B cell (primary cell): ENCODE measurements at regions not wholly inside any gene's neighbourhood (a gene's known extent, or its start where the extent isn't known, plus 50 kb on each side); places are given as distances from the start of the nearest gene placed in this dataset.

Source experiments
- ATAC-seq: fragments of 200-7000 bp; cut with Tn5 transposase; one replicate; pipeline ENCODE4 v1.10.0; 2021; ENCODE audit warnings: low read depth, mild to moderate bottlenecking, moderate number of reproducible peaks, moderate library complexity
- CTCF ChIA-PET: fragments of 350-600 bp; sonication (Branson Sonifier 250); formaldehyde crosslinking; loops from one replicate; lab custom pipeline; 2021; ENCODE audit warnings: antibody characterized with exemption, inconsistent platforms; lab: Charles Lee
- POLR2A ChIA-PET: fragments of 350-600 bp; sonication (Branson Sonifier 250); formaldehyde crosslinking; loops from one replicate; lab custom pipeline; 2021; ENCODE audit warnings: antibody characterized with exemption; lab: Charles Lee
- DNase-seq: peaks from one replicate; pipeline ENCODE4 v3.0.0; 2013
- H2AFZ ChIP-seq: 2 replicates; pipeline ENCODE4 v1.6.1; 2012; ENCODE audit warnings: mild to moderate bottlenecking, low read depth, low read length; ENCODE audit not compliant: insufficient read depth, poor library complexity, severe bottlenecking
- H3K27ac ChIP-seq, 2 donors: 1 replicate in 1 of 2; 2 replicates in 1 of 2; pipeline ENCODE4 v1.5.1; 2012 to 2013; ENCODE audit warnings: low read length in 2 of 2, mild to moderate bottlenecking in 2 of 2, moderate library complexity in 1 of 2
- H3K27me3 ChIP-seq, 4 experiments: fragments of 200-600 bp in 1 of 4; sonication (generic) in 1 of 4; replicated peaks in 1 of 4; 1 replicate in 2 of 4; 2 replicates in 2 of 4; pipeline versions ENCODE4 v1.6.1 to v1.7.0; 2013 to 2016; ENCODE audit warnings: low read length in 3 of 4, mild to moderate bottlenecking in 2 of 4, mixed read lengths in 1 of 4, moderate library complexity in 1 of 4; ENCODE audit not compliant: insufficient read depth in 4 of 4, control insufficient read depth in 3 of 4; ENCODE audit errors: control extremely low read depth in 1 of 4
- H3K36me3 ChIP-seq, 2 experiments: replicated peaks in 1 of 2; 1 replicate in 1 of 2; 2 replicates in 1 of 2; pipeline versions ENCODE4 v1.6.1 to v1.7.1; 2013; ENCODE audit warnings: low read length in 1 of 2; ENCODE audit not compliant: insufficient read depth in 2 of 2, control insufficient read depth in 1 of 2; ENCODE audit errors: control extremely low read depth in 1 of 2, extremely low read depth in 1 of 2
- H3K4me1 ChIP-seq, 2 donors: fragments of 200-600 bp in 1 of 2; sonication (generic) in 1 of 2; 1 replicate in 1 of 2; 2 replicates in 1 of 2; pipeline versions ENCODE4 v1.5.1 to v1.6.1; 2013 to 2017; ENCODE audit warnings: low read length in 2 of 2; ENCODE audit not compliant: control insufficient read depth in 2 of 2, insufficient read depth in 2 of 2
- H3K4me2 ChIP-seq: replicated peaks from 2 replicates; pipeline ENCODE3; 2012; ENCODE audit warnings: mild to moderate bottlenecking, low read depth, low read length; ENCODE audit not compliant: poor library complexity, severe bottlenecking
- H3K4me3 ChIP-seq, 5 experiments: fragments of 200-600 bp in 1 of 5; sonication (generic) in 1 of 5; 1 replicate in 3 of 5; 2 replicates in 2 of 5; pipeline versions ENCODE4 v1.5.1 to v1.7.0; 2011 to 2016; ENCODE audit warnings: low read length in 4 of 5, mild to moderate bottlenecking in 4 of 5, low read depth in 2 of 5, control low read depth in 1 of 5, moderate library complexity in 1 of 5; ENCODE audit not compliant: insufficient read depth in 1 of 5; ENCODE audit errors: control extremely low read depth in 1 of 5, extremely low read depth in 1 of 5
- H3K79me2 ChIP-seq: fragments of 200-600 bp; sonication (generic); one replicate; pipeline ENCODE4 v1.6.0; 2016; ENCODE audit warnings: low read length; ENCODE audit not compliant: control insufficient read depth, insufficient read depth
- H3K9ac ChIP-seq: fragments of 200-600 bp; sonication (generic); 2 replicates; pipeline ENCODE4 v1.6.1; 2017; ENCODE audit warnings: mild to moderate bottlenecking, low read length, moderate library complexity
- H3K9me3 ChIP-seq, 3 donors: one replicate each; pipeline versions ENCODE4 v1.6.1 to v1.7.1; 2013; ENCODE audit warnings: low read length in 2 of 3; ENCODE audit not compliant: control insufficient read depth in 2 of 3, insufficient read depth in 1 of 3; ENCODE audit errors: control extremely low read depth in 1 of 3
- H4K20me1 ChIP-seq: 2 replicates; pipeline ENCODE4 v1.6.0; 2012; ENCODE audit warnings: mild to moderate bottlenecking, low read length; ENCODE audit not compliant: insufficient read depth, control insufficient read depth, poor library complexity, severe bottlenecking
- H3K27ac Mint-ChIP-seq: one replicate; pipeline ENCODE4 v1.8.0; 2021; ENCODE audit warnings: mixed read lengths
- H3K27me3 Mint-ChIP-seq: one replicate; pipeline ENCODE4 v1.8.0; 2021; ENCODE audit warnings: mixed read lengths
- H3K4me1 Mint-ChIP-seq: one replicate; pipeline ENCODE4 v1.8.0; 2021; ENCODE audit warnings: mixed read lengths
- H3K4me3 Mint-ChIP-seq: one replicate; pipeline ENCODE4 v1.8.0; 2021; ENCODE audit warnings: mixed read lengths
- H3K9me3 Mint-ChIP-seq: one replicate; pipeline ENCODE4 v1.8.0; 2022; ENCODE audit warnings: mixed read lengths; ENCODE audit not compliant: insufficient read depth
- EZH2 ChIP-seq: IDR thresholded peaks from 2 replicates; pipeline ENCODE4 v1.6.1; 2012; ENCODE audit warnings: borderline replicate concordance, low read depth, mild to moderate bottlenecking, moderate library complexity, low read length; ENCODE audit not compliant: insufficient read depth, poor library complexity, severe bottlenecking
- WGBS: methylation state at CpG from one replicate; pipeline ENCODE4 v1.1.5; 2013; ENCODE audit warnings: missing lambda C conversion rate; ENCODE audit not compliant: insufficient coverage; 5-methylcytosine and 5-hydroxymethylcytosine counted together
- intact Hi-C: fragments of 100-400 bp; cut with micrococcal nuclease; formaldehyde crosslinking; loops from one replicate; pipeline ENCODE4 v1.10.0; 2022
- TF ChIP-seq, protein P1 (sequence below): fragments of 200-600 bp; IDR thresholded peaks from one replicate; pipeline ENCODE4 v1.8.0; 2022; ENCODE audit warnings: antibody characterized with exemption, mild to moderate bottlenecking

GRCh38 chr14:25246751-25247150, 196.8 kb upstream of the STXBP6 start:
- intact Hi-C loops = no loop called here
- ChIA-PET POLR2A (no interaction called here), CTCF (no interaction called here)
- Mint-ChIP-seq H3K9me3 (no peaks in the 10 kb centered on the region), H3K4me1 (no peaks in the 10 kb centered on the region), H3K27ac (no peak overlapping the region), H3K4me3 (no peak overlapping the region), H3K27me3 (no peaks in the 10 kb centered on the region)
- no peaks in the 10 kb centered on the region for H4K20me1 ChIP-seq
- H3K79me2 ChIP-seq = no peaks in the 10 kb centered on the region
- no peak for TF ChIP-seq EZH2
- TF ChIP-seq, protein P1, sequence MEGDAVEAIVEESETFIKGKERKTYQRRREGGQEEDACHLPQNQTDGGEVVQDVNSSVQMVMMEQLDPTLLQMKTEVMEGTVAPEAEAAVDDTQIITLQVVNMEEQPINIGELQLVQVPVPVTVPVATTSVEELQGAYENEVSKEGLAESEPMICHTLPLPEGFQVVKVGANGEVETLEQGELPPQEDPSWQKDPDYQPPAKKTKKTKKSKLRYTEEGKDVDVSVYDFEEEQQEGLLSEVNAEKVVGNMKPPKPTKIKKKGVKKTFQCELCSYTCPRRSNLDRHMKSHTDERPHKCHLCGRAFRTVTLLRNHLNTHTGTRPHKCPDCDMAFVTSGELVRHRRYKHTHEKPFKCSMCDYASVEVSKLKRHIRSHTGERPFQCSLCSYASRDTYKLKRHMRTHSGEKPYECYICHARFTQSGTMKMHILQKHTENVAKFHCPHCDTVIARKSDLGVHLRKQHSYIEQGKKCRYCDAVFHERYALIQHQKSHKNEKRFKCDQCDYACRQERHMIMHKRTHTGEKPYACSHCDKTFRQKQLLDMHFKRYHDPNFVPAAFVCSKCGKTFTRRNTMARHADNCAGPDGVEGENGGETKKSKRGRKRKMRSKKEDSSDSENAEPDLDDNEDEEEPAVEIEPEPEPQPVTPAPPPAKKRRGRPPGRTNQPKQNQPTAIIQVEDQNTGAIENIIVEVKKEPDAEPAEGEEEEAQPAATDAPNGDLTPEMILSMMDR = no peak
- no peaks in the 10 kb centered on the region for H3K4me1 ChIP-seq
- DNase-seq = no peak
- peaks cover 0 to 7% (median 0%) of the 10 kb centered on the region in 3 donors for H3K9me3 ChIP-seq
- no peak overlapping the region for H3K4me3 ChIP-seq
- WGBS = 100% methylated on average over 2 of the region's 2 CpGs
- no peak overlapping the region for H3K27ac ChIP-seq
- ATAC-seq = no peak
- no peaks in the 10 kb centered on the region for H3K36me3 ChIP-seq
- no peaks in the 10 kb centered on the region for H3K27me3 ChIP-seq
- H3K9ac ChIP-seq = no peak overlapping the region
- no peak overlapping the region for H2AFZ ChIP-seq
- H3K4me2 ChIP-seq = no peak overlapping the region

DNA sequence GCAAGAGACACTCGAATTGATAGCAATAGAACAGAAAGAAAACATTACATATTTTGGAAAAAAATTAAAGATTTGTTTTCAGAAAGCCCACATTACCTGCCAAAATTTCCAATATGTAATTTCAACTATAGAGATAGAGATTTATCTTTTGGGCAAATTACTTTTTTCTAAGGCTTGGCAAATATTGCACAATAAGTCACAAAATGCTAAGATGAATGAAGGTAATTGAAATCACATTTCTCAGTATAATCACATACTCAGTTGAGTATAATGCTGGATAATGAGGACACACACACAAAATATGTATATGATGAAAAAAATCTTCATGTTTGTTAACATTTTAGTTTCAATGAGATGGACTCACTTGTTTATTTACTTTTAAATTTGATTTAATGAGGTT, 189.2 kb upstream of the STXBP6 start:
- intact Hi-C loops = no loop called here
- Histone ChIP-seq H3K27ac (no peak overlapping the region), H3K27me3 (no peaks in the 10 kb centered on the region), H3K36me3 (no peaks in the 10 kb centered on the region), H3K79me2 (no peaks in the 10 kb centered on the region), H4K20me1 (no peaks in the 10 kb centered on the region), H2AFZ (no peak overlapping the region), H3K4me2 (no peak overlapping the region), H3K9ac (no peak overlapping the region), H3K4me3 (no peak overlapping the region), H3K9me3 (no peaks in the 10 kb centered on the region), H3K4me1 (no peaks in the 10 kb centered on the region)
- no CpG with 5 or more reads among the region's 1 CpG for WGBS
- ATAC-seq (no peak), DNase-seq (no peak)
- CTCF ChIA-PET = no interaction called here
- POLR2A ChIA-PET = no interaction called here
- no peak overlapping the region for H3K27ac Mint-ChIP-seq
- no peaks in the 10 kb centered on the region for H3K4me1 Mint-ChIP-seq
- TF ChIP-seq, protein P1 = no peak
- TF ChIP-seq EZH2 = no peak
- H3K9me3 Mint-ChIP-seq = no peaks in the 10 kb centered on the region
- H3K27me3 Mint-ChIP-seq = no peaks in the 10 kb centered on the region
- no peak overlapping the region for H3K4me3 Mint-ChIP-seq
